CD14-positive monocyte (primary cell): ENCODE measurements at regions not wholly inside any gene's neighbourhood (a gene's known extent, or its start where the extent isn't known, plus 50 kb on each side); places are given as distances from the start of the nearest gene placed in this dataset.

Experiments used
- DNase-seq, 3 donors: peaks; one replicate each; pipeline ENCODE4 v3.0.0-alpha.2; 2011 to 2022
- H2AFZ ChIP-seq: 2 replicates; pipeline ENCODE4 v1.6.0; 2012; ENCODE audit warnings: mild to moderate bottlenecking, low read depth, low read length, inconsistent platforms; ENCODE audit not compliant: insufficient read depth, poor library complexity, severe bottlenecking
- H3K27ac ChIP-seq, 2 donors: 1 replicate in 1 of 2; 2 replicates in 1 of 2; pipeline ENCODE4 v1.5.1; 2012 to 2013; ENCODE audit warnings: low read length in 2 of 2, control low read depth in 1 of 2, inconsistent platforms in 1 of 2, low read depth in 1 of 2, mild to moderate bottlenecking in 1 of 2
- H3K27me3 ChIP-seq, 2 donors: one replicate each; pipeline versions ENCODE4 v1.6.0 to v1.6.1; 2011 to 2013; ENCODE audit warnings: low read length in 2 of 2; ENCODE audit not compliant: control insufficient read depth in 2 of 2, insufficient read depth in 2 of 2
- H3K36me3 ChIP-seq, 2 donors: replicated peaks in 1 of 2; 1 replicate in 1 of 2; 2 replicates in 1 of 2; pipeline versions ENCODE4 v1.5.1 to v1.6.1; 2012 to 2013; ENCODE audit warnings: low read length in 2 of 2, control low read depth in 1 of 2, inconsistent platforms in 1 of 2, mild to moderate bottlenecking in 1 of 2; ENCODE audit not compliant: insufficient read depth in 2 of 2, control insufficient read depth in 1 of 2
- H3K4me1 ChIP-seq, 2 donors: 1 replicate in 1 of 2; 2 replicates in 1 of 2; pipeline versions ENCODE4 v1.5.1 to v1.6.1; 2012 to 2013; ENCODE audit warnings: low read length in 2 of 2, control low read depth in 1 of 2, inconsistent platforms in 1 of 2, mild to moderate bottlenecking in 1 of 2, moderate library complexity in 1 of 2; ENCODE audit not compliant: insufficient read depth in 2 of 2, control insufficient read depth in 1 of 2
- H3K4me2 ChIP-seq: replicated peaks from 2 replicates; pipeline ENCODE3; 2012; ENCODE audit warnings: low read length, moderate library complexity, mild to moderate bottlenecking; ENCODE audit not compliant: poor library complexity, severe bottlenecking; ENCODE audit errors: extremely low read depth
- H3K4me3 ChIP-seq, 3 experiments: fragments of 200-600 bp in 1 of 3; sonication (generic) in 1 of 3; replicated peaks in 1 of 3; 1 replicate in 2 of 3; 2 replicates in 1 of 3; pipeline ENCODE4 v1.5.1; 2011 to 2013; ENCODE audit warnings: low read length in 3 of 3, mild to moderate bottlenecking in 3 of 3, control low read depth in 2 of 3, low read depth in 2 of 3, inconsistent platforms in 1 of 3, moderate library complexity in 1 of 3
- H3K79me2 ChIP-seq: 2 replicates; pipeline ENCODE4 v1.6.0; 2012; ENCODE audit warnings: mild to moderate bottlenecking, control low read depth, inconsistent platforms, low read length, moderate library complexity; ENCODE audit not compliant: insufficient read depth
- H3K9ac ChIP-seq: 2 replicates; pipeline ENCODE4 v1.6.0; 2017; ENCODE audit warnings: low read length, mild to moderate bottlenecking; ENCODE audit not compliant: insufficient read depth, poor library complexity, severe bottlenecking
- H3K9me3 ChIP-seq, 2 donors: replicated peaks in 1 of 2; 1 replicate in 1 of 2; 2 replicates in 1 of 2; pipeline versions ENCODE4 v1.5.1 to v1.6.1; 2012 to 2013; ENCODE audit warnings: low read length in 2 of 2, control low read depth in 1 of 2; ENCODE audit not compliant: control insufficient read depth in 1 of 2, insufficient read depth in 1 of 2
- H4K20me1 ChIP-seq: 2 replicates; pipeline ENCODE4 v1.6.0; 2012; ENCODE audit warnings: mild to moderate bottlenecking, low read length, control low read depth, moderate library complexity; ENCODE audit not compliant: insufficient read depth
- H3K27ac Mint-ChIP-seq, 7 donors: one replicate each; pipeline ENCODE4 v1.8.0; 2020; ENCODE audit warnings: mild to moderate bottlenecking in 7 of 7, mixed read lengths in 7 of 7, moderate library complexity in 6 of 7, inconsistent platforms in 2 of 7
- H3K27me3 Mint-ChIP-seq, 3 donors: one replicate each; pipeline ENCODE4 v1.8.0; 2021 to 2022; ENCODE audit warnings: low read depth in 3 of 3, mild to moderate bottlenecking in 3 of 3, mixed read lengths in 3 of 3, moderate library complexity in 3 of 3, inconsistent platforms in 1 of 3
- H3K36me3 Mint-ChIP-seq, 2 donors: one replicate each; pipeline ENCODE4 v1.8.0; 2020; ENCODE audit warnings: mixed read lengths in 2 of 2, inconsistent platforms in 1 of 2, mild to moderate bottlenecking in 1 of 2
- H3K4me1 Mint-ChIP-seq: one replicate; pipeline ENCODE4 v1.8.0; 2020; ENCODE audit warnings: mild to moderate bottlenecking, mixed read lengths
- H3K4me3 Mint-ChIP-seq, 2 donors: one replicate each; pipeline ENCODE4 v1.8.0; 2020; ENCODE audit warnings: mild to moderate bottlenecking in 2 of 2, mixed read lengths in 2 of 2, moderate library complexity in 1 of 2
- H3K9me3 Mint-ChIP-seq, 7 donors: one replicate each; pipeline ENCODE4 v1.8.0; 2020 to 2022; ENCODE audit warnings: mixed read lengths in 7 of 7, mild to moderate bottlenecking in 6 of 7, moderate library complexity in 6 of 7, inconsistent platforms in 2 of 7
- CTCF ChIP-seq: fragments of 200-600 bp; IDR thresholded peaks from one replicate; pipeline ENCODE4 v1.8.0; 2022; ENCODE audit warnings: antibody characterized with exemption, mild to moderate bottlenecking
- WGBS: methylation state at CpG from one replicate; pipeline ENCODE4 v1.1.5; 2013; ENCODE audit warnings: missing lambda C conversion rate; ENCODE audit not compliant: insufficient coverage; 5-methylcytosine and 5-hydroxymethylcytosine counted together
- intact Hi-C, 2 donors: fragments of 100-400 bp; cut with micrococcal nuclease; formaldehyde crosslinking; loops; one replicate each; pipeline versions ENCODE4 v1.15.0 to v1.15.1; 2023

- Mint-ChIP-seq H3K4me1 (no peaks in the 10 kb centered on the region), H3K9me3 (peaks cover 0 to 7% (median 2%) of the 10 kb centered on the region in 7 donors), H3K4me3 (no peak overlapping the region), H3K27me3 (peaks cover 11 to 18% (median 13%) of the 10 kb centered on the region in 3 donors), H3K27ac (no peak overlapping the region), H3K36me3 (no peaks in the 10 kb centered on the region)
- no peaks in the 10 kb centered on the region for H4K20me1 ChIP-seq
- H3K4me2 ChIP-seq: no peak overlapping the region
- WGBS: 96% methylated on average over 3 of the region's 6 CpGs
- intact Hi-C loops: no loop called here
- no peaks in the 10 kb centered on the region for H3K36me3 ChIP-seq
- no peaks in the 10 kb centered on the region for H3K4me1 ChIP-seq
- no peaks in the 10 kb centered on the region for H3K79me2 ChIP-seq
- H3K9ac ChIP-seq: no peak overlapping the region
- peaks cover 0 to 3% of the 10 kb centered on the region in 2 donors for H3K27me3 ChIP-seq
- no peak for DNase-seq
- H3K27ac ChIP-seq: no peak overlapping the region
- H3K4me3 ChIP-seq: no peak overlapping the region
- H3K9me3 ChIP-seq: no peaks in the 10 kb centered on the region
- TF ChIP-seq CTCF: no peak
- no peak overlapping the region for H2AFZ ChIP-seq
Measured at GRCh38 chr2:176514805-176515500, 245.7 kb downstream of the MTX2 start.

- H3K27ac ChIP-seq: no peak overlapping the region
- no peak overlapping the region for H2AFZ ChIP-seq
- DNase-seq: no peak
- H3K4me3 ChIP-seq: no peak overlapping the region
- H3K9me3 ChIP-seq: no peaks in the 10 kb centered on the region
- intact Hi-C loops: no loop called here
- H3K9ac ChIP-seq: no peak overlapping the region
- no peaks in the 10 kb centered on the region for H3K4me1 ChIP-seq
- WGBS: no CpG with 5 or more reads among the region's 1 CpG
- H3K9me3 Mint-ChIP-seq: peaks cover 0 to 5% (median 2%) of the 10 kb centered on the region in 7 donors
- no peak for TF ChIP-seq CTCF
- H3K36me3 Mint-ChIP-seq: no peaks in the 10 kb centered on the region
- H3K27me3 ChIP-seq: peaks cover 3% of the 10 kb centered on the region in 2 donors
- no peak overlapping the region for H3K4me3 Mint-ChIP-seq
- no peaks in the 10 kb centered on the region for H3K4me1 Mint-ChIP-seq
- no peak overlapping the region for H3K4me2 ChIP-seq
- no peaks in the 10 kb centered on the region for H3K79me2 ChIP-seq
- no peaks in the 10 kb centered on the region for H3K36me3 ChIP-seq
- no peak overlapping the region for H3K27ac Mint-ChIP-seq
- H3K27me3 Mint-ChIP-seq: peaks cover 7 to 14% (median 10%) of the 10 kb centered on the region in 3 donors
- H4K20me1 ChIP-seq: no peaks in the 10 kb centered on the region
Measured at GRCh38 chr2:176516051-176516602, 246.9 kb downstream of the MTX2 start.
